GM12878 (cell line): ENCODE measurements at regions not wholly inside any gene's neighbourhood (a gene's known extent, or its start where the extent isn't known, plus 50 kb on each side); places are given as distances from the start of the nearest gene placed in this dataset.

Experiments used
- ATAC-seq: fragments of 200-7000 bp; cut with Tn5 transposase; 3 replicates; pipeline ENCODE4 v1.9.1; 2020; ENCODE audit warnings: mild to moderate bottlenecking, moderate library complexity
- BruUV-seq: library from RNA; stranded (reverse); fragments of 400-500 nt; replicated peaks from 2 replicates; lab custom pipeline; 2021; lab: Mats Ljungman, UMichigan
- CTCF ChIA-PET: fragments of 300-600 bp; sonication (Branson Sonifier 250); formaldehyde crosslinking; extraction: SDS; loops from one replicate; lab custom pipeline; 2021; ENCODE audit warnings: inconsistent platforms; lab: Yijun Ruan, JAX
- POLR2A ChIA-PET: fragments of 350-600 bp; formaldehyde crosslinking; extraction: SDS; loops from one replicate; lab custom pipeline; 2021; ENCODE audit warnings: inconsistent platforms; lab: Charles Lee
- RAD21 ChIA-PET: fragments of 300-600 bp; sonication (Branson Sonifier 250); formaldehyde crosslinking; loops from one replicate; lab custom pipeline; 2023; ENCODE audit warnings: antibody characterized with exemption; ENCODE audit not compliant: unreplicated experiment; lab: Charles Lee
- SMC1A ChIA-PET: fragments of 300-600 bp; sonication (Branson Sonifier 250); formaldehyde crosslinking; loops from one replicate; lab custom pipeline; 2023; ENCODE audit not compliant: unreplicated experiment, uncharacterized antibody; lab: Charles Lee
- DNase-seq: peaks from one replicate; pipeline ENCODE4 v3.0.0-alpha.2; 2011; ENCODE audit warnings: low read depth, low spot score
- FAIRE-seq: peaks from 3 replicates; lab custom pipeline; 2011; peaks lifted over from hg19 to GRCh38; lab: Jason Lieb, UNC
- H2AFZ ChIP-seq: 2 replicates; pipeline ENCODE4 v1.6.0; 2011; ENCODE audit warnings: low read depth, low read length, control low read depth; ENCODE audit not compliant: control insufficient read depth
- H3K27ac ChIP-seq: 2 replicates; pipeline ENCODE4 v1.5.1; 2011; ENCODE audit warnings: control low read depth; ENCODE audit not compliant: control insufficient read depth, insufficient read depth
- H3K27me3 ChIP-seq, 2 experiments: replicated peaks in 1 of 2; 2 replicates each; pipeline versions ENCODE4 v1.6.0 to v1.6.1; 2011; ENCODE audit warnings: low read length in 1 of 2; ENCODE audit not compliant: control insufficient read depth in 2 of 2, insufficient read depth in 2 of 2
- H3K36me3 ChIP-seq, 2 experiments: 2 replicates each; pipeline ENCODE4 v1.5.1; 2011; ENCODE audit warnings: low read length in 1 of 2; ENCODE audit not compliant: control insufficient read depth in 2 of 2, insufficient read depth in 2 of 2
- H3K4me1 ChIP-seq: 2 replicates; pipeline ENCODE4 v1.6.1; 2011; ENCODE audit warnings: mild to moderate bottlenecking, low read length, moderate library complexity, mixed read lengths; ENCODE audit not compliant: control insufficient read depth, insufficient read depth
- H3K4me2 ChIP-seq: 2 replicates; pipeline ENCODE4 v1.6.0; 2011; ENCODE audit warnings: control low read depth; ENCODE audit not compliant: control insufficient read depth, insufficient read depth
- H3K4me3 ChIP-seq: fragments of 200-600 bp; sonication (generic); 2 replicates; pipeline ENCODE4 v1.5.1; 2016
- H3K79me2 ChIP-seq: 2 replicates; pipeline ENCODE4 v1.6.0; 2011; ENCODE audit warnings: low read length; ENCODE audit not compliant: control insufficient read depth, insufficient read depth
- H3K9ac ChIP-seq: 2 replicates; pipeline ENCODE4 v1.8.0; 2011; ENCODE audit warnings: low read length, control low read depth, mixed read lengths; ENCODE audit not compliant: control insufficient read depth, insufficient read depth
- H3K9me3 ChIP-seq: replicated peaks from 3 replicates; pipeline ENCODE4 v1.5.1; 2011; ENCODE audit warnings: mild to moderate bottlenecking, low read length; ENCODE audit not compliant: control insufficient read depth, insufficient read depth
- H4K20me1 ChIP-seq: 2 replicates; pipeline ENCODE4 v1.6.0; 2011; ENCODE audit not compliant: control insufficient read depth, insufficient read depth
- HDAC2 ChIP-seq: fragments of 200-600 bp; sonication (generic); IDR thresholded peaks from 2 replicates; pipeline ENCODE4 v1.6.1; 2017
- MYC ChIP-seq: IDR thresholded peaks from 2 replicates; pipeline ENCODE4 v1.6.1; 2011; ENCODE audit warnings: mild to moderate bottlenecking, low read length, moderate library complexity, inconsistent platforms; ENCODE audit not compliant: insufficient read depth, insufficient replicate concordance, insufficient read length, severe bottlenecking
- NKRF ChIP-seq: fragments of 450-650 bp; conservative IDR thresholded peaks from 2 replicates; pipeline ENCODE4 v1.6.1; 2017; ENCODE audit warnings: mild to moderate bottlenecking, moderate library complexity
- POLR2AphosphoS2 ChIP-seq: IDR thresholded peaks from 2 replicates; pipeline ENCODE4 v1.6.1; 2011; ENCODE audit warnings: low read depth, mild to moderate bottlenecking, low read length, improper control_type of control experiment, moderate library complexity
- STAT3 ChIP-seq: IDR thresholded peaks from 2 replicates; pipeline ENCODE4 v1.6.1; 2011; ENCODE audit warnings: low read depth, low read length, improper control_type of control experiment
- SUZ12 ChIP-seq: fragments of 200-600 bp; sonication (generic); IDR thresholded peaks from one replicate; pipeline ENCODE4 v1.6.1; 2018; ENCODE audit warnings: antibody characterized with exemption, mild to moderate bottlenecking; ENCODE audit not compliant: unreplicated experiment
- YBX1 ChIP-seq: fragments of 450-650 bp; IDR thresholded peaks from 2 replicates; pipeline ENCODE4 v1.6.1; 2016; ENCODE audit warnings: antibody characterized with exemption
- YY1 ChIP-seq: IDR thresholded peaks from 2 replicates; pipeline ENCODE4 v1.6.1; 2011; ENCODE audit warnings: low read depth, mild to moderate bottlenecking, low read length
- ZZZ3 ChIP-seq: IDR thresholded peaks from 2 replicates; pipeline ENCODE4 v1.6.1; 2011; ENCODE audit warnings: low read depth; ENCODE audit not compliant: control insufficient read depth, insufficient read length
- WGBS: methylation state at CpG from one replicate; pipeline ENCODE4 v1.1.6; 2016; ENCODE audit warnings: low lambda C conversion rate; ENCODE audit not compliant: insufficient replicate concordance, insufficient coverage; ENCODE audit errors: missing lambda C conversion rate; 5-methylcytosine and 5-hydroxymethylcytosine counted together
- in situ Hi-C: fragments of 300-500 bp; cut with MboI; formaldehyde crosslinking; loops from 9 replicates; pipeline ENCODE4 v1.14.3; 2018; ENCODE audit warnings: mixed read lengths
- intact Hi-C: fragments of 100-400 bp; cut with micrococcal nuclease; formaldehyde crosslinking; loops from one replicate; pipeline ENCODE4 v1.14.2; 2022; ENCODE audit not compliant: unreplicated experiment

DNA sequence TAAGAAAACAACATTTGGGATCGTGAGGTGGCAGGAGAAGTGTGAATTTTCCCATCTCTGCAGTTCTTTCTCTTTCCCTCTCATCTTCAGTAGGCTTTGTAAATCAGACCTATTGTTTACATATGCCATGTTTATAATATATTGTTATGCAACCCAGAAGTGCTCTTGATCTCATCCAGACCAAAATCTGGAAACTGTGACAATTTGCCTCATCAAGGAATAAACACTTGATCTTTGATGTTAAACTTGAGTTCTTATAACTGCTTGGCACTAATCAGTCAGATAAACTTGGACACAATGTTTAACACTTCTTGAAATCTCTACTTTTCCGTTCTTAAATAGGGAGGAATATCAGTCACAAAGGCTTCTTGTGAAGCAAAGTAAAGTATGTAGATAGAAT lies 384.7 kb downstream of the DMRT2 start:
- SMC1A ChIA-PET = interaction anchor here (0.9 to 1.2 kb wide), 2 partner anchors 380 to 432 kb away, joined by 3 to 4 read pairs; no protein-coding TSS in a partner anchor
- DNase-seq (no peak), FAIRE-seq (no peak), ATAC-seq (no peak)
- Histone ChIP-seq H3K36me3 (no peaks in the 10 kb centered on the region), H2AFZ (no peak overlapping the region), H3K27ac (no peak overlapping the region), H3K27me3 (0 out of 4 replicates have a peak, but pooled peaks cover 0 to 2% of the 10 kb centered on the region in 2 experiments), H3K4me2 (no peak overlapping the region), H3K4me3 (no peak overlapping the region), H3K9ac (no peak overlapping the region), H3K79me2 (no peaks in the 10 kb centered on the region), H4K20me1 (no peaks in the 10 kb centered on the region), H3K4me1 (no peaks in the 10 kb centered on the region), H3K9me3 (no peaks in the 10 kb centered on the region)
- TF ChIP-seq NKRF (no peak), SUZ12 (no peak), YY1 (no peak), YBX1 (no peak), MYC (no peak), HDAC2 (no peak), STAT3 (no peak), POLR2AphosphoS2 (no peak), ZZZ3 (no peak)
- BruUV-seq = no TSS peak
- RAD21 ChIA-PET = no interaction called here
- intact Hi-C loops (loop anchor here (10.0 kb wide), 1 partner anchor 160 kb away; no protein-coding TSS in a partner anchor), in situ Hi-C loops (no loop called here)
- POLR2A ChIA-PET = no interaction called here
- 0% methylated on average over 2 of the region's 2 CpGs for WGBS
- CTCF ChIA-PET = no interaction called here
